HG02759 (cell line): ENCODE measurements at regions not wholly inside any gene's neighbourhood (a gene's known extent, or its start where the extent isn't known, plus 50 kb on each side); places are given as distances from the start of the nearest gene placed in this dataset.

Experiments used
- ATAC-seq: cut with Tn5 transposase; IDR thresholded peaks from one replicate; pipeline ENCODE4 v1.9.1; 2021; ENCODE audit warnings: mild to moderate bottlenecking, moderate library complexity; ENCODE audit not compliant: unreplicated experiment

DNA sequence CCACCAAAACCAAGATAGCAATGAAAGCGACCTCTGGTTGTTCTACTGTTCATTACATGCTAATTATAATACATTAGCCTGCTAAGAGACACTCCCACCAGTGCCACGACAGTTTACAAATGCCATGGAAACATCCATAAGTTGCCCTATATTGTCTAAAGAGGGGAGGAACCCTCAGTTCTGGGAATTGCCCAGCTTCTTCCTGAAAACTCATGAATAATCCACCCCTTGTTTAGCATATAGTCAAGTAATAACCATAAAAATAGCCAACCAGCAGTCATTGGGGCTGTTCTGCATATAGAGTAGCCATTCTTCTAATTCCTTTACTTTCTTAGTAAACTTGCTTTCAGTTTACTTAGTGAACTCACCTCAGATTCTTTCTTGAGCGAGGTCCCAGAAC is 189.8 kb upstream of the SOX11 start:
- no peak for ATAC-seq

DNA sequence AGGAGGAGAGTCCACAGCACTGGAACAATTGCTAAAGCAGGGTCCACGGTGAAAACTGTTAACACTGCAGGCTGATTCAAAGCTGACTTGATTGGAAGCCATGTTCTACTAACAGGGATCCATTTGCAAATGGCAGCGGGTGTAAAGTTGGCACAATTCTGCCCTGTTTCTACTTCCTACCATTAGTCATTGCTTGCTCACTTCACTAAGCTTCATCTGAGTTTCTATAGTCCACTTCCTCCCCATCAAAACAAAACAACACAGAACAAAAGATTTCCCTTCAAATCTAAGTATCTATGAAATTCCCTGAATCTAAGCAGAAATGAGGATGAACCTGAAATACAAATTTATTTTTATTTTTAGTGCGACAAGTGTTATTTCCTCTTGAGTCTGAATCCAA is 187.4 kb upstream of the SOX11 start:
- no peak for ATAC-seq

DNA sequence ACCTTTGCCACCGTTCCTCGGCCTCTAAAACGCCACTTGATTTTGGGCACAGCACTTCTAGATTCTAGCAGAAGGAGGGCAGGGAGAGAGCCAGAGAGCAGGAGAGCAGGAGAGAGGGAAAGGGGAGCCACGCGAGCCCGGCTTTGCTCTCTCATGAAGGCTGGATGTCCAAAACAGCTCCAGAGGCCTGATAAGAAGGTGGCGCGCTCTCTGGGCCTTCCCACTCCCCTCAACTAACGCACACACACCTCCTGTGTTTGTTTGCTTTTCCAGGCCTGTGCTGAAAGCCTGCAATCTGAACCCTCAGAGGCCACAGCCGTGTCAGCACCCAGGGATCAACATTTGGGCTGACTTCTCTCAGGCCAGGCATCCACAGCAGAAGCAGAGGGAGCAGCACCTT is 184.8 kb upstream of the SOX11 start:
- no peak for ATAC-seq

DNA sequence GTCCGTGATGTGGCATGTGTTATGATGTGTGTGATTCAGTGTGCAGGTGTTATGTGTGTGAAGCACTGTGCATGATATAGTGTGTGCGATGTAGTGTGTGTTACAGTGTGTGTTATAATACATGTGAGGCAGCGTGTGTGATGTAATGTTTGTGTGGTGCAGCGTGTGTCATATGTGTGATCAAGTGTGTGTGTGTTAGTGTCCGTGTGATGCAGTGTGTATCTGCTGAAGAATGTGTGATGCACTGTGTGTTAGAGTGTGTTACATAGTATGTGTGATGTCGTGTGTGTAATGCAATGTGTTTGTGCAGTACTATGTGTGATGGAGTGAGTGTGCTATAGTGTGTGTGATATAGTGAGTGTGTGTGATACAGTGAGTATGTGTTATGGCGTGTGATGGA is 182.8 kb upstream of the SOX11 start:
- ATAC-seq, result no peak

DNA sequence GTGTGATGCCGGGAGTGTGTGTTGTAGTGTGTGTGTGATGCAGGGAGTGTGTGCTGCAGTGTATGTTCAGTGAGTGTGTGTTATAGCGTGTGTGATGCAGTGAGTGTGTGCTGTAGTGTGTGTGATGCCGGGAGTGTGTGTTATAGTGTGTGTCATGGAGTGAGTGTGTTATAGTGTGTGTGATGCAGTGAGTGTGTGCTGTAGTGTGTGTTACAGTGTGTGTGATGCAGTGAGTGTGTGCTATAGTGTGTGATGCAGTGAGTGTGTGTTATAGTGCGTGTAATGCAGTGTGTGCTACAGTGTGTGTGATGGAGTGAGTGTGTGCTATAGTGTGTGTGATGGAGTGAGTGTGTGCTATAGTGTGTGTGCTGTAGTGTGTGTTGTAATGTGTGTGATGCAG is 182.1 kb upstream of the SOX11 start:
- ATAC-seq, result no peak

DNA sequence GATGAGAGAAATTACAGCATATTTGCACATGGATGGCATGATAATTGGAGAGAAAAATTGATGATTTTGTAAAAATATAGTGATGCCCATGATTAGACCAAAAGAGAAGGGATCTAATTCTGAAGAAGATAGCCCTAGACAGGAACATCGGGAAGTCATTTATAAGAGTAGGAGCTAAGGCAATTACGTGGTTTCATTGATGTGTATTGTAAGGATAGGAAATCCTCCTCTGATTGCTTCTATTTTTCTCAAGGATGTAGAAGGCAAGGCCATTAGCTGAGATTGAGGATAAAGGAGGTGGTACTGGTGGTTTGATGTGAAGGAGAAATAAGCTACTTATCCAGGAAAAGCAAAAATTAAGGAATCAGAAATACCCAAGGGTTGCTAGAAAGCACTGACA is 176.5 kb upstream of the SOX11 start:
- ATAC-seq, result no peak

DNA sequence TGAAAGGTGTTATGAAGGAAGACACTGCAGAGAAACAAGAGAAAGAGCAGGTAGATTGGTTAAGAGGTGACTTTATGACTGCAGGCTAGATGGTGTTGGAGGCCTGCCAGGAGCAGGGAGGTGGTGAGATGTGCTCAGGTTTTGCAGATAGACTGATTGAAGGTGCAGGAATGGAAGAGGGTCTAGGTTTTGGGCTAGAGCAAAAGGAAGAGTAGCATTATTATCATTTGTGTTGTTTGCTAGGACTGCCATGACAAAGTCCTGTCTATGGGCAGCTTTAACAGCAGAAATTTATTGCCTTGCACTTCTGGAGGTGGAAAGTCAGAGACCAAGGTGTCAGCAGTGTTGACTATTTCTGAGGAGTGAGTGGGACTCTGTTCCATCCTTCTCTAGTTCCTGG is 172.9 kb upstream of the SOX11 start:
- ATAC-seq, result no peak

DNA sequence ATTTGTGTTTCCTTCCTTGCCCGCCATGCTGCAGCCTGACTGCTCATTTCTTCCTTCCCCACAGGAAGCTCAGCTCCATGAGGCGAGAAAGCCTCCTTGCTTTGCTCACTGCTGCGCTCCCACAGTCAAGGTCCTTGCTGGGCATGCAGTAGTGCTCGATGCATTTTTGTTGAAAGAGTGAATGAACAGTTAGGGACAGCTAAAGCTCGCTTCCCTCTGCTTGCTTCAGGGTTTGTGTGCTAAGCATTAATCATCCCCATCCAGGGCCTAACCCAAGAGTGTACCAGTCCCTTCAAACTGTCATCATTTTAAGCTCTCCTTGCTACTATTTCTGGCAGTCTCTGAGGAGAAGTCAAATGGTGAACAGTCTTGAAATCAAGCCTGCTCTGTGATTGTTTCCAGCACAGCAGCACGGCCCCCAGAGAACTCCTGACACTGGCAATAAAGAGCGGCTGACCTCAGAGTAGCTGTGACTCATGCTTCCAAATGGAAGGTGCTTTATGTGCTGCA is 171.7 kb upstream of the SOX11 start:
- ATAC-seq, result no peak

DNA sequence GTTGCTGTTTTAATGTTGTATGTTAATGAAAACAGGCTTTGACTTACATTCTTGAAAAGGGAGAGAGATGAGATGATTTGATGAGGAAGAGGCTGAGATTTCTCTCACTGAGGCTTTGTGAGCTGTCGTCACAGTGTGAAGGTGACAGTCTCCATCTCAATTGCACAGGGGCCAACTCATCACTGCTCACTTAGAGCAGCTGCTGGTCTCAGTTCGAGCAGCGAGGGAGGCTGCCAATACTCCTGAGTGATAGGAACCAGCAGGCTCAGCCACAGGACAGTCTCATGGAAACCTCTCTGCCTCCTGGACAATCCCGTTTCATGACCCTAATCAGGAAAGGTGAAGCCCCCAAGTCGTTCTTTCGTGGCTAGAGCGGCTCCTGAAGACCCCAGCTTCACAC is 170.7 kb upstream of the SOX11 start:
- ATAC-seq, result no peak

DNA sequence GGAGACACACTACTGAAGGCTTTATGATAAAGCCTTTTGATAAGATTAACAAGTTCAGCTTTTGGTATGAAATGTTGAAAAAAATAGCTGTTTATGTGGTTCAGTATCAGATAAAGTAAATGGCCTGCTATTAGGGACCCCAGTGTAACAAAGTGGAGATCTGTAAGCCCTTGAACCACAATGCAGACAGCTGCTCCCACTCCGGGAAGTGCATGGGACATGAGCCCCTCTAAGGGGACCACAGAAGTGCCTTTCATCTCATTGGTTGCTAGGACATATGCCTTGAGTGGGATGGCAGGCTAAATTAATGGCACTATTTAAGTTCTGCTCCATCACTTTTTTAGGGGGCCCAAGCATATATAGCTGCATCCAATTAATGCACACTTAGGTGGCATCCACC is 167.6 kb upstream of the SOX11 start:
- ATAC-seq, result no peak

DNA sequence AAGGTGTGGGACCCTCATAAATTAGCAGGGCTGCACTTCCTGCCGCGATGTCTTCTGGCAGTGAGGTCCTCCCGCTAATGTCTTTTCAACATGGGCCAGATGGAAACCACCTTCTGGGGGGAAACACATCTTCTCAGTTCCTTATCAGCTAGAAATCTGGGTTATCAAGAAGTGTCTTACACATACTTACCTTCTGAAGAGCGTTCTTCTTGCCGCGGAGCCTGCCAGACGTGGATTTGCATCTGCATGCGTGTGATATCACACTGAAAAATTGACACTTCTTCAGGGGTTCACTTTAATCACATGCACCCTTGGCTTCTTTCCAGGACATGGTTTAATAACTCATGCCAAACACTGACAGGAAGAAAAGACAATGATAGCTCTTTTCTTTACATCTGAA is 163.5 kb upstream of the SOX11 start:
- no peak for ATAC-seq

DNA sequence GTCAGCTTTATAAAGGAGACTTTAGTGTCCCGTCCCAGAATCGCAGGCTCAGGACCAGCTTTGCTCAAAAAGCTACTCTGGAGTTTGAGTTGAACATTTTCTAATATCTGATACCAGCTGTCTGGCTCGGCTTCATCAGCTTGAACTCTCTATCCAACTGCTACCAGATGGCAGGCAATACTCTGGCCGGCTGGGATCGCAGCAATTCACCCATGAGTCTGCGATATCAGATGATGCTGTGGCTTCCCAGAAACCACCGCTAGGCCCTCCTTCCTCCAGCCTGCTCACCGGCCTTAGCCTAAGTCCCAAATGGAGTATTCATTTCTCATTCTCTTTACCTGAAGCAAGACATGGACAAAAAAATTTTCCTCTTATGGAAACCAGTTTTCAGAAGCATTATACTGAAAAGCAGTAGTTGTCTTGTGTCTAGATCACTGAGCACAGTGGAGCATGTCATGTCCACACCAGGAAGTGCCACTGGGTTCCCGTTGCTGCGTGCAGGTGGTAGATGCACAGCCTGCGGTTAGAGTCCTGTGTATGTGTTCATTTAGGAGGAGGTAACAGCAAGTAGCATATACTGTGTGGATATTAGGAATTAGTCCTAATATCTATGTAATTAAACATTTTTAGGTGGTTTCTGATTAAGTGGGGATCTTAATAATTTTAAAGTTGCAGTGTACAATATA is 162.0 kb upstream of the SOX11 start:
- ATAC-seq, result no peak

DNA sequence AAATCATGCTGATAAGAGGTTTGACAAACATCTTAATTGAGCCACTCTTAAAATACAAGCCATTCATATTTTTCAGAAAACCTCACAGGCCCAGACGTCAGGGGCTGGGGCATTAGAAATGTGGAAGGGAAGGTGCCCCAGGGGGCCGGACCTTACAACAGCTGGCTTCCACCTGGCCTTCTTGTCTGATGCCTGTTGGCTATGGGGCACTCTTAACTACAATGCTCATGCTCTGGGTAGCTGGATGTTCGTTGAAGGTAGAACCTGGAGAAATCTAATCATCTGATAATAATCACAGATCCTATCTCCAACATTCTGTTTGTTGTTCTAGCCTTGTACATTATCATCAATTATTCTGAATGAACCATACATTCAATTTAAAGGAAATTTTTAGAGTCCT is 156.9 kb upstream of the SOX11 start:
- no peak for ATAC-seq

DNA sequence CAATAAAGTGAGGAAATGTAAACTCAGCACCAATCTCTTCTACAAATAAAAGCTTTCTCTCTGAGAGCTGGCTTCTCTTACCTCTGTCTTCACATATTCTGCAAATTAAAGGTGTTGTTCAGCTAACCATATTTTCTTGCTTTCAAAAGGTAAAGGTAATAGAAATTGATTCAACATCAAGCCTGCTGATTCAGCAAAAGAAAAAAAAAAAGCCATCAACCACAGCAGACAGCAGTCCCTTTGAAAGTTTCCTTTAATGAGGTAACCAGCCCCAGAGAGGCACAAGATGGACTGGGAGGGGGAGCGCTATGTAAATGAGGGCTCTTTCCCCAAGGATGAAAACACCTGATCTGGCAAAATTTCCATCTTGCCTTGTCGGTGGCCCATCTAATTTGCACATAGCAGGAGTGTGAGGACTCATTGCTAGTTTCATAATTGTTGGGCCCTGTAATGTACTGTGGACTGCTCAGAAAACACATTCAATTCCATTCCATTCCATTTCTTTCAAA is 154.9 kb upstream of the SOX11 start:
- no peak for ATAC-seq

DNA sequence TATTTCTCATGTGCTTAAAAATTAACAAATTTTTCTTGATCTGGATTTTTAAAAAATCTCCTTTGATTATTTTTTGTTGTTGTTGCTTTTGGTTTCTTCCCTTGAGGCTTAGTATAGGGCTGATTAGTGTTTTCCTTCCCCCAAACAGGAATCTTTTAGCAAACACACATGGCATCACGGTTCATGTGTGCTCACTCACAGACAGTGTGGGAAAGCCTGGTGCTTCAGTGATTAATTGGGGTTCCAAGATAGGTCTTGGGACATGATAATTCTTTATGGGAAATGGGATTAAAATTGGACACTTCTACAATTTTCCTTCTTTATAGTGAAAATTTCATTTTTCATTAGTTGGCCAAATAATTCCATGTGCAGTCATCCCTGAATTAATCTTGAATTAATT is 153.9 kb upstream of the SOX11 start:
- ATAC-seq, result no peak

DNA sequence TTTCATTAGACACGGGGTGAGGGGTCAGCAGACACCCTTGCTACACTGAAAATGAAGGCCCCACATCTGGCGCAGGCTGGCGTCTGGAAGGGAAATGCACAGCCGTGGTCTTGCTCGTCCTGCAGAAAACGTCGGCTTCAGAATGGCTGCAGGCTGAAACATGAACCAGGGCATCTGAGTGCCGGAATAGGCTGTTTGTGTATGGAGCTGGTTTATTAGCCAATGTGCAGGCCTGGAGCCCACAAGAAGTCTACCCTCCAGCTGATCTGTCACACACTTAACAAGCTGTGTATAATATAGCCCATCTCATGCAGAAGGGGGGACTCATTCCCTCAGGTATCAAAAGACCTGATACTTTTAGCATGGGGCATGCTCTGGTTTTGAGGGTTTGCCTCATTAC is 153.4 kb upstream of the SOX11 start:
- ATAC-seq, result no peak

DNA sequence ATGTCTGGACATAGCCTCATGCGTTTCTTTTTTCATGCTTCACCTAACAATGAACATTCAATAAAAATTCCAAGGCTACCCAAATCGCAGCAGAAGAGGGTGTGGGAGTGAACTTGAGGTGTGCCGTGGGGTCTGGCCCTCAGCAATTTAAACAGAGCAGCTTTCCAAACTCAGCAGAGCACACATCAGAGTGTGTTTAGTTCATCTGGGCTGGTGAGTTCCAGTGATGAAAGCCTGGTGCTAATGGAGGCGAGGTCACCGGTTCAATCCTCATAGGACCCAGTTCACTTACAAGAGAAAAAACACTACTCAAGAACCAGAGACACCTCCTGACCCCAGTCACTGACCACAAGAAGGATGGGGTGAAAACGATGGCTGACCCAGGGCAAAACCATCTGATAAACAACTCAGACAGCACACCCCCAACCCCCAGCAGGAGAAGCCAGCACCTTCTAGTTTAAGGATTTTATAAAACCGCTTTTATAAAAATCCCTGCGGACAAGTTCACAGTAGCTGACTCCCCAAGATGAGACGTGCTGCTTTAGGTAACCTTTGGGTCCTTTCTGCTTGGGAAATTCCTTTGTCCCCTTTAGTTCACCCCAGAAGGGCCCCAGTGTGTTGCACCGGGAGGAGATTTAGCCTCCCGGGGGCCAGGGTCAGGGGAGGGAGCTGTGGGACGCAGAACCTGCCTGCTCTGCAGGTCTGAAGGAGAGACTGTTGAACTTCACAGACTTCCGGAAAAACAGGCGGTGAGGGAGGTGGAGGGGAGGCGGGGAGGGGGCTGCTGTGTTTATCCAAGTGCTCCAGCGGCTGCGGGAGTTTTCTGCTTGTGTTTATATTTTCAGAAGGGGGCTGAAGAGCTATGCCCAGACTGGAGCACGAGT is 152.7 kb upstream of the SOX11 start:
- no peak for ATAC-seq

DNA sequence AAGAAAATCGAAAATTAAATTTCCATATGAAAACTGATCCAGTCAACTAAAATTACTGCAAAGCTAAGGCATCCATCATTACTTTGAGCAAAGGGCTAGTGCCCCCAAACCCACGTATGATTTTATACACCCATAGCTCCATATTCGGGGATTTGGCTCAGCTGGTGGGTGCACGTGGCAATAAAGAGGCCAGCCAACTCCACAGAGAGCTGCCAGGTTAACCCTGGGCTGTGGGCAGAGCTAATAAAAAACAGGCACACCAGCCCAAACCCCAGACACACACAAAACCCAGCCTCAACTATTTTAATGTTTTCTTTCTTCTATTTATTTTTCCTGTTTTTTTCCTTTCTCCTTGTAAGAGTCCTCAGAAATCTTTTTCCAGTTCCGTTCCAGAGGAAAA is 151.3 kb upstream of the SOX11 start:
- ATAC-seq, result no peak

DNA sequence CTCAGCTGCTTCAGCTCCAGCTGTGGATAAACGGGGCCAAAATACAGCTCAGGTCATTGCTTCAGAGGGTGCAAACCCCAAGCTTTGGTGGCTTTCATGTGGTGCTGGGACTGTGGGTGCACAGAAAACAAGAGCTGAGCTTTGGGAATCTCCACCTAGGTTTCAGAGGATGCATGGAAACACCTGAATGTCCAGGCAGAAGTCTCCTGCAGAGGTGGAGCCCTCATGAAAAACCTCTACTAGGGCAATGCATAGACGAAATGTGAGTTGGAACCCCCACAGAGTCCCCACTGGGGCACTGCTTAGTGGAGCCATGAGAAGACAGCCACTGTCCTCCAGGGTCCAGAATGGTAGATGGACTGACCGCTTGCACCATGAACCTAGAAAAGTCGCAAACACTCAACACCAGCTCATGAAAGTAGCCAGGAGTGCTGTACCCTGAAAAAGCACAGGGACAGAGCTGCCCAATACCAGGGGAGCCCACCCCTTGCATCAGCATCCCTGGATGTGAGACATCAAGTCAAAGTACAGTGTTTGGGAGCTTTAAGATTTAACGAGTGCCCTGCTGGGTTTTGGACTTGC is 147.9 kb upstream of the SOX11 start:
- no peak for ATAC-seq

DNA sequence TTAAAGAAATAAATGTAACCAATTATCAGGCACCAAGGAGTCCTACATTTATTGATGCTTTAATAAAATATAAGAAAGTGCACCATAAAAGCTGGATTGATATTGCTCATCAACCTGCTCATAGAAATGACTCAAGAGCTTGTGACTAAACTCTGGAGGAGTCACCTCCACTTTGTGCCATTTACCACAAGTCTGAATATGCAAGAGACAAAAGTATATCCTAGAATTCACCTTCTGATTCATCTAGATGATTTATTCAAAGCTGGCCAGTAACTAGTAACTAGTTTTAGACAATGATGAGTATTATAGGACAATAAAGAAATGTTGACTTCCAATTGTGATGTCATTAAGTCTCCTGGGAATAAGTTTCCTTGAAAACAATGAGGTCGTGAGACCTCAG is 146.0 kb upstream of the SOX11 start:
- no peak for ATAC-seq

DNA sequence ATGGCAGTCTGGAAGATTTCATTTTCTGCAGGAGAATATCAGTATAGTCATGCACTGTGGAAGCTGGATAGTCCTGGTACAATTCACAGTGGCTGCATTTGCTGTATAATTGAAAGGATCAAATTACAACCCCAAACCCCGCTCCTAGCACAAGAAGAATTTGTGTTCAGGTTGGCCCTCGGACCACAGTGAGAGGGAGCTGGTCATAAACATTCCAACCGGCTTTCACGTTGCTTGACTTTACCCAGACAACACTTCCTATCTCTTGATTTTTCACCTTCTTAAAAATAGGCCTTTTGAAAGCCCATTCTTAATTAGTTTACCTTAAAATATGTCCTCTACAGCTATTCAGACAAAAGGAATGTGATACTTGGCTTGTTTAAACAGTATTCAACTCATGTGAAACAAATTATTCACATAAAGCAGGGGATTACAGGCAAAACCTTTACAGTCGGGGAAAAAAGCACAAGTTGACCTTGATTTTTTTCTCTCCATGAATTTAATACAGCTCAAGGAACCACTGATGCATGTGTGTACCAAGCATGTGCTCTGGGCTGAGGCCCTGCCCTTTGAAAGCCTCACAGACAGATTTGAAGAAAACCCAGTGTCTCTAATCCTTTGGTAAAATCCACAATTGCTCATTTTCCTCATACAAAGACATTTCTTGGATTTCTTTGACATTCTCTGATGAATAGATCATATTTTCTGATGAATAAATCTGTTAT is 143.0 kb upstream of the SOX11 start:
- ATAC-seq, result no peak
